GM19240 (cell line): ENCODE measurements at regions not wholly inside any gene's neighbourhood (a gene's known extent, or its start where the extent isn't known, plus 50 kb on each side); places are given as distances from the start of the nearest gene placed in this dataset.
A peak's percentile ranks its signal among the peaks of the same experiment; 100 is the strongest.
"Not testable (repeated sequence)": the region's sequence is repeated elsewhere in the genome, so short reads cannot be mapped to it uniquely, and the experiment has no call there.

Experiments used
- DNase-seq: peaks from one replicate; pipeline ENCODE4 v3.0.0; 2011; ENCODE audit warnings: low spot score; ENCODE audit not compliant: insufficient read length

DNA sequence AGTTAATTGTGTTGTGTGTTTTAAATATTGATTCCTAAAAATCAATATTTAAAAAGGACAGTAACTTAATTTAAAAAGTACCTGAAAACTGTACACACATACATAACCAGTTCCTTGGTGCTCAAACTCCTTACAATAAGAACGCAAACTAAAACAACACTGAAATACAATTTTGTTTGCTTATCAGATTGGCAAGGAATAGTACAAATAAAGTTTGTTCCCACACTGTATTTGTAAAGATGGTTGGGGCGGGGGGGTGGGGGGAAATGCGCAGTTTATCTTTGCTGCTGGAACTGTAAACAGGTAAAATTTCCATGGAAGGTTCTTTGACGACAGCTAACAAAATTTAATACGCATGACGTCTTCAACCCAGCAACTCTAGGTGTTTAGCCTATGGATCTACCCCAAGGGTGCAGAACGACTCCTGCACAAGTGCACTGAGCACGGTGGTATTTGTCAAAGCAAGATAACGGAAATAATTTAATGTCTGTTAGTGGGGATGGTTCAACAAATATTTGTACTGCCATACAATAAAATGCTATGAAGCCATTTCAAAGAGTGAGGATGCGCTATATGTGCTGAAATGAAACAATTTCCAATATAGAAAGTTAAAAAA is 96.5 kb downstream of the ING1 start:
- no peak for DNase-seq

DNA sequence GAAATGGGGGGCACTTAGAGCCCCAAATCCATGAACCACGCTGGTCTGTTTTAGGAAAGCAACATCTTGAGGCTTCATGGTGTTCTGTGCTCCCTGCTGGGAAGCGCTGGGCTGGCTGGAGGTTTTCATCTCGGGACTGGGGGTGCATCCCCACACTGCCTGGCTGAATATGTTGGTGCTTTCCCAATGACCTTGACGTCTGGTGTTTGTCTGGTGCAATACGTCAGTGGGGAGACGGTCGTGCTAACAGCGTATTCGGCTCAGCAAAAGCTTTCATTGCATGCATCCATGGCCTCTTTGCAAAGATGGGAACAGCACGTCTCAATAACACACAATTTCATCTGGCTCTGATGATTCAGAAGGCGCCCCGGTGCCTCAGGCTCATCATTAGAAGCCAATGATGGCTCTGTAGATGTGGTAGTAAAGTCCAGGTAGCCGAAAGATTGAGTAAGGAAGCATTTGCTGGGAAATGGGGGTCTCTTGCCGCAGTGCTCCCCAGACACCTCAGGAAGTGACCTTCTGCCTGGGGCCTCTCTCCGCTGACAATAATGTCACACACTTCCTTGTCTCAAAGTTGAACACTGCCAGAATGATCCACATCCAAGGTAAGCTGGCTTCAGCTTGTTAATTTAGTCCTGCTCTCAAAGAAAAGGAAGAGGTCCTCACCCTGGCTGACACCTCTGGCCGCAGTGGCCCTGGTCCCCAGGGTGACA is 97.7 kb downstream of the ING1 start:
- DNase-seq: no peak

DNA sequence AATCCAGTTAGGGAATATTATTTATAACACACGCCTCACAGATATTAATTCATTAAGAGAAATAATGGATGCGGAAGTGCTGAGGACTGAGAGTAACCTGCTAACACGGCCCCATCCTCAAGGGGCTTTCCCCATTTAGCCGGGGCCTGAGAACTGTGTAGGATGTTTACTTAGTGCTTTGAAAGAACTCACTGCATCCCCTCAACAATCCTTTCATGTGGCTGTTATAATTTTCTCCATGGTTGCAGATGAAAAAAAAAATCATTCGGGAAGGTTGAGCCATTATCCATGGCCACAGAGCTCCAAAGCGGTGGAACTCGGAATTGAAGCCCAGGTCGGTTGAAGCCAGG is 98.2 kb downstream of the ING1 start:
- no peak for DNase-seq

DNA sequence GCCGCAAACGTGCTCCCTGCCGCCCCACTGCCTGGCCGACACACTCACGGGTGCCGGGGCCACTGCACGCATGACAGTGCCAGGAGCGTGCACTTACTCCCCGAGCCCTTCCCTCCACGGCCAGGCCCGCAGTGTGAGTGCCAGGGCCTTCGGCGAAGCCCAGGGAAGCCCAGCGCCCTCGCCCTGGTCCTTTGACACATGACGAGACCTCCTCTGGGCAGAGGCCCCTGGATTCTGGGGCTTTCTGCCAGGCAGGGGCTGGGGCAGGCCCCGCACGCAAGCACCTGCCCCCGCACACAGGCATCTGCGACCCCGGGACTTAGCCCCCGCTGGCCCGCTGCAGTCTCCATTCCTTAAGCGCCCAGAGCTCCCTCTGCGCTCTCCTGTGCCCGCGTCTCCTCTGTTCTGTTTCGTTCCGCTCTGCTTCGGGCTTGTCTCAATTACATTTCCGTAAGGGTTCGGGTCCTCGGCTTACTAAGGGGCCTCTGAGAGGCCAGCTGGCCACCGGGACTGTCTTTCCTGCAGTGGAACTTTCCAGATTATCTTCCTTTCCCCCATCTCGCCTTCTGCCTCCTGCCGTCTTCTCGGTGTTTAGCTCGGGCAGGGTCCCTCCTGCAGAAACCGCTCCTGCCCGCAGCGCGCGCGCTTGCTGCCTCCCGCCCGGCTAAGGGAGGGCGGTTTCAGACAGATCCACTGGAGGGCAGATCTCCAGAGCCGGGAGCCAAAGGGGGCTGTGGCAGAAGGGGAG is 98.8 kb downstream of the ING1 start:
- DNase-seq: no peak

DNA sequence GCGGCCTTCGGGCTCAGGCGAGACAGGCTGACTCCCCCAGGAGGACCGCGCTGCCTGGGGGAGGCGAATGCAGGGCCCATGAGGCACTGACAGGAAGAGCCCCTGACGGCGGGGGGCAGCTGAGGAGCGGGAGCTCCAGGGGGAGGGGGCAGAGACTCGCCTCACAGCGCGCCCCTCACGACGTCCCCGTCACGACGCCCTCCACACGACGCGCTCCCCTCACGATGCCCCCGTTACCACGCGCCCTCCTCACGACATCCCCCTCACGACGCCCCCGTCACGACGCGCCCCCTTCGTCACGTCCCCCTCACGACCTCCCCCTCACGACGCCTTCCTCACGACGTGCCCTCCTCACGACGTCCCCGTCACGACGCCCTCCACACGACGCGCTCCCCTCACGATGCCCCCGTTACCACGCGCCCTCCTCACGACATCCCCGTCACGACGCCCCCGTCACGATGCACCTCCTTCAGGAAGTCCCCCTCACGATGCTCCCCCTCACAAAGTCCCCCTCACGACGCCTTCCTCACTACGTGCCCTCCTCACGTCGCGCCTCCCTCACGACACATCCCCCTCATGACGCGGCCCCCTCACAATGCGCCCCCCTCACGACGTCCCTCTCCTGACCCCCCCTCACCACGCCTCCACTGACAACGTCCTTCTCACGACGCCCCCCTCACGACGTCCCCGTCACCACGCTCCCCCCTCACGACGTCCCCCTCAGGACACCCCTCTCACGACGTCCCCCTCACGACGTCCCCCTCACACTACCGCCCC is 99.6 kb downstream of the ING1 start:
- DNase-seq: no peak

DNA sequence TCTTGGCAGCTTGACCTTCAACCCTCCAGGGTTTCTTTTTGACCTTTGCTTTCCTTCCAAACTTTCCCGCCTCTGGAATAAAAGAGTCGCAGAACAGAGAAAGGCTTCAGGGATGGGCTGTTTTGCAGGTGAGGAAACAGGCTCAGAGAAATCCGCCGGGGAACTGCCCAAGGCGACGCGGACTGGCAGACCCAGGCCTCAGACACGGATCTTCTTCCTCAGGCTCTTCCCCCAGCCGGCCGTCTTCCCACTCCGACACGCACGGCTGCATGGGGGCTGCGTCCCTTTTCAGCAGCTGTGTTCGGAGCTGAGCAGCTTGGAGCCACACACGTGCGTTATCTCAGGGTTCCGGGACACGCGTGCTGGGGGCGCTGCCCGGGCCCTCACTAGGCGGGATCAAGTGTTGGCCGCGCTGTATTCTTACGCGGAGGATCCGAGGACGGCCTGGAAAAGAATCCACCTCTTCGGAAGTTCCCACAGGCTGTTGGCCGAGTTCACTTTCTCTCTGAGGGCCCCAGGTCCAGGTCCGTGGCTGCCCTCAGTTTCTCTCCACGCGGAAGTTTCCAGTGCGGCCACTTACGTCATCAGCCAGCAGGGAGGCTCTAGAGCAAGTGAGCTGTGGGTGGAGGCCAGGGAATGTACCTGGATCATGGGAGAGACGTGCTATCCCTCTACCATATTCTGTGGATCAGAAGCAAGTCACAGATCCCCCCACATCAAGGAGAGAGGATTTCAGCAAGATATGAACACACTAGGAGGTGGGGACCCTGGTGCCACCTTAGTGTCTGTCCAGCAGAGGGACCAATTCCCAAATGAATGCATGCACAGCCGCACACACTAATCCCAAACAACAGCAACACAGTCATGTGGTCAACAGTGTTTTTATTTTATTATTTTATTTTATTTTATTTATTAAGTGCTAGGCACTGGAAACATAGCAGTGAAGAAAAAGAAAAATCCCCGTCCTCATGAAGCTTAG is 100.4 kb downstream of the ING1 start:
- DNase-seq: no peak

DNA sequence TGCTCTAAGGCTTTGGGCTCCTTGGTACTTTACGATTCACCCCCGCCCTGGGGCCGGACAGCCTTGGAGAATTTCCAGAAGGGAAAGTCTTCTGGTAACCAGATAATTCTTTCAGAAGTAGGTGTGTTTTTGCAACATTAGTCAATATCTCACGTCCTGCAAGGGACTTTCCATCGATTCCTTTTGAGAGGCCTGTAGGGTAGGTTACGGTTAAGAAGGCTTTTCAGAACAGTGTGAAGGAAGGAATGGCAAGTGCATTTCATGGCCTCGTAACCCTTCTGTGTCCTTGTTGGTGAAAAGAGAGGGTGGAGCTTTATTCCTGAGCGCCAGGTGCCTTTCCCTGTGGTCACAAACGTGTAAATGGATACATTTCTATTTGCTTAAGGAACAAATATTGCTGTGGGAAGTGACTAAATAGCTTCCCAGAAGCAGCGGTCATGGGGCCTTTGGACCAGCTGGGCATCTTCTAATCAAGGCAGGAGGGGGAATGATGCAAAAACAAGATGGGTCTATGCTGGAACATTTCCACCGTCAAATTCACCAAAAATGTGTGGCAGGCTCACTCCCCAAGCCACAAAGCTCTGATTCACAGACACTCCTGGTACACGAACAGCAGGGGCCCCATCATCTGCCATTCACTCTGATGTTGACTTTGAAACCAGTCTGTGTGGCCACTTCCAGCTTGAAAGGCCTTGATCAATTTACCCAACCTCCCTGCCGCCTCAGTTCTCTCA is 99.2 kb downstream of the ANKRD10 start:
- DNase-seq: no peak

DNA sequence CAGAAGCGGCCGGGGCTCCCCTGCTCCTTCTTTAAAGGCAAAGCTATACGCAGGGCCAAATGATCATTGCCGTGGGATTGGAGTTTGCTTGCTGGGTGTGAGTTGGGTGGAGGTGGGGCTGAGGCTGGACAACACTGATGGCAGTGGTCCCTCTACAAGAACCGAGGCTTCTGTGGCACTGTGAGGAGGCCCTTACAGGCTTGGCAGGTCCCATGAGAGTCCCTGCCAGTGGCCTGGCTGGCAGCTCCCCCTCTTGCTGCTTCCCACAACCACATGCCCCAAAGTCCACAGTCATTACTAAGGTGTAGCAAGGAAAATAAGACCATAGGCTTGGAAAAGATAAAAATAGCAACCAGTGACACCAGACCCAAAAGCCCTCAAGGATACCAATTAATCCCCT is 98.4 kb downstream of the ANKRD10 start:
- no peak for DNase-seq

DNA sequence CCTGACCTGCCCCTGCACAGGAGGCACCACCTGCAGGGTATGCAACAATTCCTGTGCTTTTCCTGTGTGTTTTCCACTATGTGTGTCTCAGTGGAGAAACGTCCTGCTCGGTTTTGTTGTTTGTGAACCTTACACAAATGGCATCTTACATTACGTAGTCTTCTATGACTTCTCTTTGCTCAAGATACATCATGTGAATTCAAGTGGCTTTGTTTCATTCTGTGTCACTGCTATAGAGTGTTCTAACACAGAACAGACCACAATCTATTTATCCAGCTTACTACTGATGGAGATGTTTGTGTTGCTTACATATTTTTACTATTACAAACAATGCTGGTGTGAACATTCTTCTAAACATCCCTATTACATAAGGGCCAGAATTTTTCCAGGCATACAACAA is 97.7 kb downstream of the ANKRD10 start:
- DNase-seq: no peak

DNA sequence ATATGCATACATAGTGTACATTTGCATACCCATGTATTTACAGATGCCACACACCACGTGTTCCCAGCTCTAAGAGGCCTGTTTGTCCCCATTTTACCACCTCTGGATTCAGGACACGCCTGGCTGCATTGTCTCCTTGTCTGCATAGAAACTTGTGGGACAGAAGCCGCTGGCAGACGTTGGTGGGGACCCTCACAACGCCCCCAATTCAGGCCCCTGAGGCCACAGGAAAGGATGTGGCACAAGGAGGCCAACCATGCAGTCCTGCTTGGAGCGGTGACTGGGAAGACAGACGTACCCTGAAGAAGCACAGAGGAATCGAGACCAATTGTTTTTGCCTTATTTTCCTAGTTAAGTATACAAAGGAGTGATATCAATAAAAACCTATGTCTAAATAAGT is 96.1 kb downstream of the ANKRD10 start:
- no peak for DNase-seq

DNA sequence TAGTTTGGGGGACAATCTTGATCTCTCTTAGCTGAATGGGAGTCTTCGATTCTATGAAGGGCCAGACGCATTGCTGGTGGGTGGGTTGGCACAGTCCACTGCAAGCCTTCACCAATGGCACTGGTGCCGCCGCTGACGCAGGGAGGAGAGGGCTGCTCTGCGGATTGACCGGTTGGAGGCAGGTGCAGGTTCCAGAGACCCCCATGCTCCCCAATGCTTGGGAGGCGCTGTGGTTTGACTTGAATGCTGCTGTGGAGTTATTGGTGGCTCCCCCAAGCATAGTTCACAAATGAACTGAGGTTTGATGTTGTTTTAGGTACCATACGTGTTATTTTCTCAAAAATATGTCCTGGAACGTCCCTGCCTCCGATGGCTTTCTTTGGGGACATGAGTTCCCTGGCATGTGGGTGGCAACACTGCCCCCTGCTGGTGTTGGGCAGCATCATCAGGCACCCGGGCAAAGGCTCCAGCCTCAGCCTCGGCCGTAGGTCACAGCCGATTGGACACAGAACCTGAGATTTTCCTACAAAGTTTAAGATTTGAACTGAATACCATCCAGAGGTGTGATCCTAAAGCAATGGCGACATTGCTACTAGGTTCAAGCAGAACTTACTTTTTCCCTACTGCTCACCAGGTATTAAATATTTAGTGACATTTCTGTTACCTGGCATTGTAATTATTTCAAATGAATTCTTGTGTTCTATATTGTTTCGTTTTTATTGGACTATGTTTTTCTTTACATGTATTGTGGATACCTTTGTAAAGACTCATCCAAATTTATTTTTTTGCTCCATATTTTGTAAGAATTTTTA is 95.5 kb downstream of the ANKRD10 start:
- peak; percentile 88 for DNase-seq

DNA sequence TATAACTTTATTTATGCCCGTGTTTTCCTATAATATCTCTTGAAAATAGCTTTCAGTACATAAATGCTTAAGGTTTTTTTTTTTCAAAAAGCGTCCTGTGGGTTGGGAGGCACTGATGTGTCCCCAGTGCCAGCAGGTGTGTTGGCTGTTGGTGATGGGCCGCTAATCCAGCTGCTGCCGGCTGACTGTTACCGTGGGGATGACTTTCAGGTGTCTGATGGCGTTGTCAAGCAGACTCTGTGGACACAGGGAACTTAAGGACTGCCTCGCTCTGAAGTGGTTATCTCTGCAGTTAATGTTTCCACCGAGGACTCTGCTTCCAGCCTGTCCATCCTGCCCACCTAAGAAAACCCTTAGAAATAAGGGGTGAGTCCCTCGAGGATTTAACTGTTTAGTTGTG is 94.5 kb downstream of the ANKRD10 start:
- no peak for DNase-seq

DNA sequence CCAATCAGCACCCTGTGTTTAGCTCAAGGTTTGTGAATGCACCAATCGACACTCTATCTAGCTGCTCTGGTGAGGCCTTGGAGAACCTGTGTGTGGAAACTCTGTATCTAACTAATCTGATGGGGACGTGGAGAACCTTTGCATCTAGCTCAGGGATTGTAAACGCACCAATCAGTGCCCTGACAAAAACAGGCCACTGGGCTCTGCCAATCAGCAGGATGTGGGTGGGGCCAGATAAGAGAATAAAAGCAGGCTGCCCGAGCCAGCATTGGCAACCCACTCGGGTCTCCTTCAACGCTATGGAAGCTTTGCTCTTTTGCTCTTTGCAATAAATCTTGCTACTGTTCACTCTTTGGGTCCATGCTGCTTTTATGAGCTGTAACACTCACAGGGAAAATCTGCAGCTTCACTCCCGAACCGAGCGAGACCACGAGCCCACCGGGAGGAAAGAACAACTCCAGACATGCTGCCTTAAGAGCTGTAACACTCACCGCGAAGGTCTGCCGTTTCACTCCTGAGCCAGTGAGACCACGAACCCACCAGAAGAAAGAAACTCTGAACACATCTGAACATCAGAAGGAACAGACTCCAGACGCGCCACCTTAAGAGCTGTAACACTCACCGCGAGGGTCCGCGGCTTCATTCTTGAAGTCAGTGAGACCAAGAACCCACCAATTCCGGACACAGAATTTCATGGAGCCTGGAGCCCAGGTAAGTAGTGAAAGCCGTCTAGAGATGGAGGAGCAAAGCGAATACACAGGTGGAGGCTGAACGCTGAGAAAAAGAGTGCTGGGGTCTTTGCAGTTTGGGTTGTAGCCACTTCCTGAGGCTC is 92.8 kb downstream of the ANKRD10 start:
- not testable (repeated sequence) for DNase-seq

DNA sequence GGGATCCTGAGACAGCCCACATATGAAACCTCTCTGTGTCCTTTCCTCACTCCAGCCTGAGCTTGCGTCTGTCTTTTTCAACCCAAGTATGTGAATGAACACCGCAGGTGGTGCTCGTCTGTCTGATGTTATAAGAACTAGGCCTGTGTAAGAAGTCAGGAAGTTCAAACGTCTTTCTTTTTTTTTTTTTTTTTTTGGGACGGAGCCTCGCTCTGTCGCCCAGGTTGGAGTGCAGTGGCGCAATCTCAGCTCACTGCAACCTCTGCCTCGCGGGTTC is 92.3 kb downstream of the ANKRD10 start:
- no peak for DNase-seq

DNA sequence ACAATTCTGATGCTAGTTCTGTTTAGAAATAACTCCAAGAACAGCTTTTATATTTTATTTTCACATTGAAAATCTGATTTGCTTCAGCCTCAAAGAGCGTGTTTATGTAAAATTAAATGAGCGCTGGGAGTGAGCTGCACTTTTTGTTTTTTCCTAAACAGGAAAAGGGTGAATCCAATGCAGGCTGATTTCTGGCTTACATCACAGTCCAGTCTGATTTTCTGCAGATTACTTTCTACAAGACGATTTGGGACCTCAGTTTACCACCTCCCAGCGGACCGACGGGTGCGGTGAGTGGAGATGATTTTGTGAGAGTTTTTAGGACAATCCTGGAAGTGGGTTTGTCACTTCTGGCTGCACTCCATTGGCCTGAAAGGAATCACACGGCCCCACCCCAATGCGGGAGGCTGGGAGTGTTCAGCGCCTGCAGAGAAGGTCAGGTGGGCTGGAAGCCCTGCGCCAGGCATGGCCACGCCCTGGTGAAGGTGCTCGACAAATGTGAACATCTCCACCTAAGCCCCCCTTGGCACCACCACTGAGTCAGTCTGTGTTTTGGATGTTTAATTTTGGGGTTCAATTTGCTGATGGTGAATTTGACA is 90.1 kb downstream of the ANKRD10 start:
- no peak for DNase-seq

DNA sequence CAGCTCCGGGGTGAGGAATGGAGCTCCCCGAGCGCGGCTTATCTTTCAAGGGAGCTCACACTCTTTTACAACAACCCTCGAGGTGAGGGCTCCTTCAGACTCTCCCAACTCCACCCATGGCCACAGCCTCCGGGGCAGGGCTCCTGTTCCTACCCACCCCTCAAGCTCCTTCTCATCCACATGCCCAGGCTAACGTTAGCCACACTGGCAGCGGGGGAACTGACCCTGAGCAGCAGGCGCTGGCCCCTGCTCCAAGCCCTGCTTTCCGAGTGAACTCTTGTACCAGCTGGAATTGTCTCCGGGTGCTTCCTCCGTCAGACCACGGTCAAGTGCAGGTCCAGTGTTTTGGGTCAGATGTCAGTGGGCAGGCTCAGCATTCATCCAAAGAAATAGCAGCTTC is 89.4 kb downstream of the ANKRD10 start:
- DNase-seq: no peak

DNA sequence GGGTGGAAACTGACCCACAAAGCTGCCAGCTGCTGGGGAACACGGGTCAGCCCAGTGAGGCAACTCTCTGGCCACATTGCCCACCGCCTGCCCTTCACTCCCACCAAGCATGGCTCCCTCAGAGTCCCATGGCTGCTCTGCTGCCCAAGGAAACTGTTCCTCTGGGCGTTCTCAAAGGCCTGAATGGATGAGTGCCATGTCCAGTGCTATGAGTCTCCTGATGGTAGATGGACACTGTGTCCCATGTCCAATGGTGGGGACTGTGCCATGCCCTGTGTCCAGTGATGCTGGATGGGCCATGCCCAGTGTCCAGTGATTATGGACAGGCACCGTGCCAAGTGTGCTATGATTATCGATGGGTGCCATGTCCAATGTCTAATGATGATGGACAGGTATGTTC is 88.8 kb downstream of the ANKRD10 start:
- no peak for DNase-seq
